Endothelial cell of umbilical vein (primary cell): ENCODE measurements at regions not wholly inside any gene's neighbourhood (a gene's known extent, or its start where the extent isn't known, plus 50 kb on each side); places are given as distances from the start of the nearest gene placed in this dataset.

Source experiments
- CTCF ChIP-seq, 2 donors: IDR thresholded peaks; 1 replicate in 1 of 2; 2 replicates in 1 of 2; pipeline ENCODE4 v1.5.1; 2011; ENCODE audit warnings: low read length in 2 of 2, mild to moderate bottlenecking in 2 of 2, moderate library complexity in 2 of 2, control low read depth in 1 of 2, inconsistent platforms in 1 of 2, low read depth in 1 of 2; ENCODE audit not compliant: insufficient read depth in 1 of 2; ENCODE audit errors: extremely low read depth in 1 of 2
- FOS ChIP-seq: IDR thresholded peaks from 2 replicates; pipeline ENCODE4 v1.6.1; 2011; ENCODE audit warnings: mild to moderate bottlenecking, low read length, moderate library complexity, borderline replicate concordance; ENCODE audit not compliant: insufficient read depth
- JUN ChIP-seq: IDR thresholded peaks from 2 replicates; pipeline ENCODE4 v1.6.1; 2011; ENCODE audit warnings: borderline replicate concordance, low read depth; ENCODE audit not compliant: insufficient read length, insufficient read depth
- MYC ChIP-seq: IDR thresholded peaks from one replicate; pipeline ENCODE4 v1.6.1; 2011; ENCODE audit warnings: mild to moderate bottlenecking, low read depth, low read length
- POLR2A ChIP-seq: IDR thresholded peaks from 2 replicates; pipeline ENCODE4 v1.6.1; 2012; ENCODE audit warnings: low read depth, mild to moderate bottlenecking, control low read depth, low read length
- POLR2AphosphoS5 ChIP-seq: IDR thresholded peaks from 2 replicates; pipeline ENCODE4 v1.6.1; 2012; ENCODE audit warnings: low read depth, mild to moderate bottlenecking, control low read depth, low read length, moderate library complexity; ENCODE audit not compliant: insufficient read depth

- TF ChIP-seq POLR2A (no peak), CTCF (IDR thresholded peaks at IDR 0.05; ENCODE audit: extremely low read depth in 1 of 2, insufficient read depth in 1 of 2, low read depth in 1 of 2, low read length in 2 of 2) (no peak), MYC (no peak), JUN (no peak), POLR2AphosphoS5 (no peak), FOS (no peak)
These were observed 201.7 kb downstream of the TM2D1 start for GRCh38 chr1:61523229-61523628.
